WI38 (cell line): ENCODE measurements at regions not wholly inside any gene's neighbourhood (a gene's known extent, or its start where the extent isn't known, plus 50 kb on each side); places are given as distances from the start of the nearest gene placed in this dataset.

Experiments used
- H3K4me3 ChIP-seq: 2 replicates; pipeline ENCODE4 v1.5.1; 2011; ENCODE audit warnings: low read depth, mild to moderate bottlenecking, control low read depth, low read length
- TF ChIP-seq, protein P1 (sequence below): IDR thresholded peaks from 2 replicates; pipeline ENCODE4 v1.5.1; 2012; ENCODE audit warnings: low read depth, mild to moderate bottlenecking, control low read depth, low read length

- TF ChIP-seq, protein P1, sequence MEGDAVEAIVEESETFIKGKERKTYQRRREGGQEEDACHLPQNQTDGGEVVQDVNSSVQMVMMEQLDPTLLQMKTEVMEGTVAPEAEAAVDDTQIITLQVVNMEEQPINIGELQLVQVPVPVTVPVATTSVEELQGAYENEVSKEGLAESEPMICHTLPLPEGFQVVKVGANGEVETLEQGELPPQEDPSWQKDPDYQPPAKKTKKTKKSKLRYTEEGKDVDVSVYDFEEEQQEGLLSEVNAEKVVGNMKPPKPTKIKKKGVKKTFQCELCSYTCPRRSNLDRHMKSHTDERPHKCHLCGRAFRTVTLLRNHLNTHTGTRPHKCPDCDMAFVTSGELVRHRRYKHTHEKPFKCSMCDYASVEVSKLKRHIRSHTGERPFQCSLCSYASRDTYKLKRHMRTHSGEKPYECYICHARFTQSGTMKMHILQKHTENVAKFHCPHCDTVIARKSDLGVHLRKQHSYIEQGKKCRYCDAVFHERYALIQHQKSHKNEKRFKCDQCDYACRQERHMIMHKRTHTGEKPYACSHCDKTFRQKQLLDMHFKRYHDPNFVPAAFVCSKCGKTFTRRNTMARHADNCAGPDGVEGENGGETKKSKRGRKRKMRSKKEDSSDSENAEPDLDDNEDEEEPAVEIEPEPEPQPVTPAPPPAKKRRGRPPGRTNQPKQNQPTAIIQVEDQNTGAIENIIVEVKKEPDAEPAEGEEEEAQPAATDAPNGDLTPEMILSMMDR = no peak
- no peak overlapping the region for H3K4me3 ChIP-seq
These were observed 133.7 kb downstream of the LINC00237 start for GRCh38 chr20:20972490-20972889.

GRCh38 chr20:20971810-20972209 lies 134.3 kb downstream of the LINC00237 start:
- TF ChIP-seq, protein P1 = no peak
- H3K4me3 ChIP-seq = no peak overlapping the region

DNA sequence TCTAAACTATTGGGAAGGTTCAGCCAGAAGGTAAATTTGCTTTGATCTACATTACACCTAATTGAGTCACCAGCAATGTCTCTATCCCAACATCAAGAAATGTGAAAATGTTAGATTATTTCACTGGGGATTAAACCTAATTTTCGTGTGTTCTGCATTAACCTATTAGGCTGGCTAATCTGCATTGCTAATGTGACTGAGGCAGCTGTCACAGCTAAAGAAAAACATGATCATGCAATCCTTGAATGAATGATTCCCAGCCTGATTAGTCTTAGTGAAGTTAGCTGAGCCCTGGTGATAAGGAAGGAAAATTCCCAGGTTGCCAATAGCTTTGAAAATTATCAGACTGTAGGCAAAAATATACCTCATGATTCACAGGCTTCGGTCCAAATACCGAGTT lies 135.3 kb downstream of the LINC00237 start:
- no peak overlapping the region for H3K4me3 ChIP-seq
- TF ChIP-seq, protein P1 = no peak

GRCh38 chr20:20969701-20970280 lies 136.4 kb downstream of the LINC00237 start:
- TF ChIP-seq, protein P1 = no peak
- no peak overlapping the region for H3K4me3 ChIP-seq

- no peak overlapping the region for H3K4me3 ChIP-seq
- TF ChIP-seq, protein P1 = no peak
These were observed 138.5 kb downstream of the LINC00237 start for GRCh38 chr20:20967564-20968184.

DNA sequence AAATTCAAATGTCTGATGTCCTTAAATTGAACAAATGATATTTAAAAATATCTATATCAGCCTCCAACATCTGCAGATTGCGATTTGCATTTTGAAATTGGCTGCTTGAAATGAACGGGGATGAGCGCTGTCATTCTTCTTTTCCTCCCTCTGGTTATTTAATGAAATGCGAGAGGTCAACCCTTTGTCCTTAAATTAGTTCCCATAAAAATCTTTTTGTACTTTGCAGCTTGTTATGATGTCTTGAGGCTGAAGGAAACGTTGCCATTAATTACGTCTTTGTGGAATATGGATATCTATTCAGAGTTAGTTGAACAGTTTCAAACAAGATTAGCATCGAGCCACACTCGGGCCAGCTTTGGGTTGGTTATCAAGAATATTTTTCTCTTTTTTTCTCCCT lies 140.0 kb downstream of the LINC00237 start:
- TF ChIP-seq, protein P1 = no peak
- no peak overlapping the region for H3K4me3 ChIP-seq

GRCh38 chr20:20959031-20959755 lies 147.0 kb downstream of the LINC00237 start:
- TF ChIP-seq, protein P1 = no peak

More at GRCh38 chr20:20959031-20959755, 147.0 kb downstream of the LINC00237 start:
- no peak overlapping the region for H3K4me3 ChIP-seq
